ENCODE measurements at regions not wholly inside any gene's neighbourhood (a gene's known extent, or its start where the extent isn't known, plus 50 kb on each side); places are given as distances from the start of the nearest gene placed in this dataset.

GRCh38 chr12:45102818-45103217 is 51.9 kb upstream of the DBX2 start:
- TF ChIP-seq CTCF (IDR thresholded peaks at IDR 0.05) (no peak), POLR2A (IDR thresholded peaks at IDR 0.05) (no peak)

Measured in uterus (tissue), 2 donors.